IPS-NIHi7 (cell line): ENCODE measurements at regions not wholly inside any gene's neighbourhood (a gene's known extent, or its start where the extent isn't known, plus 50 kb on each side); places are given as distances from the start of the nearest gene placed in this dataset.
"Not testable (repeated sequence)": the region's sequence is repeated elsewhere in the genome, so short reads cannot be mapped to it uniquely, and the experiment has no call there.

ENCODE experiments used
- DNase-seq: peaks from one replicate; pipeline ENCODE4 v3.0.0; 2012; ENCODE audit warnings: mixed read lengths; ENCODE audit errors: extremely low spot score

DNA sequence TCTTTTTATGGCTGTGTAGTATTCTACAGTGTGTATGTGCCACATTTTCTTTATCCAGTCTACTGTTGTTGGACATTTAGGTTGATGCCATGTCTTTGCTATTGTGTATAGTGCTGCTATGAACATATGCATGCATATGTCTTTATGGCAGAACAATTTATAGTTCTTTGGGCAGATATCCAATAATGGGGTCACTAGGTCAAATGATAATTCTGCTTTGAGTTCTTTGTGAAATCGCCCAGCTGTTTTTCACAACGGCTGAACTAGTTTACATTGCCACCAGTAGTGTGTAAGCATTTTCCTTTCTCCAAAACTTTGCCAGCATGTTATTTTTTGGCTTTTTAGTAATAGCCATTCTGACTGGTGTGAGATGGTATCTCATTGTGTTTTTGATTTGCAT is 214.8 kb upstream of the TMEM229A start:
- no peak for DNase-seq

DNA sequence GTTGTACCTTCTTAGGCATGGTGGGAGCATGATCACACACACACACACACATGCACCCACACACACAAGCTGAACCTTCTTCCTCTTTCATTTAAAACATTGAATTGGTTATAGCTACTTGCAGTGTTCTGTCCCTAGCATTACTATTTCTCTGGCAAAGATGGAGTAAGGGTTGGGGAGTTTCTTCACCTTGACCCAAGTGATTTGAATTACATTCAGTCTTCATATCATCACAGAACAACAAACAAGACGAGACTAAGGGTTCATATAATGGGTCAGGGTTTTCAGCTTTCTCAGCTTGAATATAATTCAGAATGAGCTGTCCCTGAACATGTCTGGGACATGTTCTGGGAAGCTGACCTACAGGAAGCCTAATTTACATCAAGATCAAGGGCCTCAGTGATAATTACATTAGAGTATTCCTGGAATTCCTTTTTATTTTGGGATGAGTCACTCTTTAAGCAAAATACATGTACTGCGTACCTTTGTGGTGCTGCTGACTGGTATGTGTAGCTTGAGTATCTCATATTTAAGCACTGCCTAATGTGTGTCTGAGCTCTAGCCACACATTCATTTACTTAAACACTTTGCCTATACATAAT is 213.5 kb upstream of the TMEM229A start:
- DNase-seq, result no peak

DNA sequence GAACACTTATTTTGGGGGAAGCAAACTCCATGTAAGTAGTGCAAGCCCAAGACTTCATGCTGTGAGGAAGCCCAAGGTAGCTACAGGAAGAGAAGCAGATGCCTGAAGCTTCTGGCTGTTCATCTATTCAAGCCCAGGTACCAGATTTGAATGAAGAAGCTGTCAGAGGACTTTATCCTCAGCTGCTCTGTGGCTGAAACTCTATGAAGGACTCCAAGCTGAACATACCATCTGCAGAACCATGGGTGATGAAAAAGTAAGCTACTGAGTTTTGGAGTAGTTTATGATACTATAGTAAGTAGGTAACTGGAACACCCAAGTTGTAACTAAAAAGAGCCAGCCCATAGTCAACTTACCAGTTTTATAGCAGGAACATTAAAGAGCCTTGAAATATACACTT is 211.6 kb upstream of the TMEM229A start:
- DNase-seq, result not testable (repeated sequence)

- no peak for DNase-seq
Observed at GRCh38 chr7:124219681-124220080, 186.8 kb upstream of the TMEM229A start.

DNA sequence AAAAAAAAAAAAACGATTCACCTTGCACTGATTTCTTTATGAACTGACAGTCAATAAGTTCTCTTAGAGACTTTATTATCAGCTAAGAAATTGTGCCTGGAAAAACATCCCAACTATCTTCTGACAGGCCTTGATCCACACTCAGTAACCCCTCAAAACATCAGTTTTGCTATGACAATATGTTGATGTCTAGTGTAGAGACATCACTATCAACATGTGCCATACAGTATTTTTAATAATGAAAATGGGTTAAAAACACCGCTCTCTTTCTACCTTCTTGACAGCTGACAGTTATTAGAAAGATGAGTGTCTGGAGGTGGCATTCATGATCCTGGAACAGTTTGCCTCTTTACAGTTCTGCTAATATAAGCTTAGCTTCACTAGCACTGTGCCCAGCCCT is 175.8 kb upstream of the TMEM229A start:
- DNase-seq, result no peak

DNA sequence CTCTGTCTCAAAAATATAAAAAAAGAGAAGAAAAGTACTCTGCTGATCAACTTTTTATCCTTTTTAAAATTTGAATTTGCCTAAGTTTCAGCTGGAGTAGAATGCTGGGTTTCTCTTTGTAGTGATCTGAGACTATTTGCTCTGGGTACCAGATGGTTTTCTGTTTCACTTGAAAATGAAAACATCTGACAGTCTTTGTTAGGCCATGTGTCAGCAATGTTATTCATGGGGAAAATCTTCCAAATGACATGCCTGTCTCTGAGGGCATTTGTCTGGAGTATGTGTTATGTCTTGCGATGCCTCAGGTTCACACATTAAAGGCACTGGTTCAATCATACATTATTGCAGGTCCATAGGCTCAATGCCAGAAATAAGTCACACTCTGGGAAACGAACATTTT is 175.3 kb upstream of the TMEM229A start:
- DNase-seq, result no peak

- DNase-seq, result no peak
Observed at GRCh38 chr7:124205526-124205925, 172.7 kb upstream of the TMEM229A start.

DNA sequence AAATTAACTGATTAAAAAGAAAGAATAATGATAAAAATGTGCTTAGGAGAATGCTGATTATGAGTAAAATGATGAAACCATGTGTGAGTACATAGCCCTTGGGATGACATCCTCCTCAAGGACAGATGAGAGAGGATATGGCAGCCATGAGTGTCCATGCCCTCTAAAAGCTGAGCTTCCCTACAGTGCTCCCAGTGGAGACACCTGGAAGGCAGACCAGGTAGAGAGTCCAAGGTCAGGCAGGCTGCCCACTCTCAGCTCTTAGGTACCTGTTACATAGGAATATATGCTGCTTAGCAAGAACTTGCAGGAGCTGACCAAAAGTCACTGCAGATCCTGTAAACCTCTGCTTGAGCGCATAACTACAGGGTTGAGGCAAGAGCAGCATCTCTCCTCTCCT is 169.7 kb upstream of the TMEM229A start:
- DNase-seq, result no peak

DNA sequence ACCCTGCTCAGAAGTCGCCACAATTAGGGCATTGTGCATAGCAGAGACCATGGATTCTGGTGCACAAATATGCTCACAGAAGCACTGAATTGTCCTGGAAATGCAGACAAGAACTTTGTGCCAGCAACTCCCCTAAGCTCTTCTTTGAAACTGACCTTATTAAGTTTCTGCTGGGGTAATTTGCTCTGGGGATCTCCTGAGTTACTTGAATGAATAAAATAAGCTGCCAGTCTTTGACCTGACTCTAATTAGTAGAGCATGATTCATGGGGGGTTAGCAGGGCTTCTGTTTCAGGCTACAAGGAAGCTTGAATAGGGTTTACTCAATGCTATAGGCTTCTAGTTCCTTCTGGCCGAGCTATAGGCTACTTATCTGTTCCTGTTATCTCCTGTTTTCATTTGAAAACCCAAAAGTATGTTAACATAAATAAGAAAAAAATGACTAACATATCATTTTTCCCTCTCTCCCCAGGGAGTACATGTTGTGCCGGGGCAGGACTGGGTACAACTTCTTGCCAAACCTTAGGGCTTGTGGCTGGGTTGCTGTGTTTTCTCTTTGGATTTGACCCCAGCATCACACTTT is 169.0 kb upstream of the TMEM229A start:
- DNase-seq, result no peak

DNA sequence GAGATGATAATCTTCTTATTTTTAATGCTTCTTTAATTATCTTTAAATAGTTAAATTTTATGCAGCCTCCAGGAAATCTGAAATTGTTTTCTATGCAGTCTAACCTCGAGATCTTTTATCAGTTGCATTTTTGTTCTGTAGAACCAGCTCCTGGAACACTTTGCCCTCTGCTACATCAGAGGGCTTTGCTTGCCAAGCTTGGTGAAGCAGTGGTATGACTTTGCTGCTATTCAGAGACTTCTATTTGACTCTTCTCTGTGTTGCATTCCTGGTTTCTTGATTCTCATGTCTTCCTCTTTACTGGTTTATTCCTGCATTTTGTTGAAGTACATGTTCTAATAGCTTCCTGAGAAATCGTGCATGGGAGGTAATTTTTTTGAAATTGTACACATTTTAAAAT is 163.7 kb upstream of the TMEM229A start:
- DNase-seq, result no peak

DNA sequence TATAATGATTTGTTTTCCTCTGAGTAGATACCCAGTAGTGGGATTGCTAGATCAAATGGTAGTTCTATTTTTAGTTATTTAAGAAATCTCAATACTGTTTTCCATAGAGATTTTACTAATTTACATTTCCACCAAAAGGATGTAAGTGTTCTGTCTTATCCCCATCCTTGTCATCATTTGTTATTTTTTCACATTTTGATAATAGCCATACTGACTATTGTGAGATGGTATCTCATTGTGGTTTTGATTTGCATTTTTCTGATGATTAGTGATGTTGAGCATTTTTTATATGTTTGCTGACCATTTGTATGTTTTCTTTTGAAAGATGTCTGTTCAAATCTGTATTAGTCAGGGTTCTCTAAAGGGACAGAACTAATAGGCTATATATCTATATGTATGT is 160.0 kb upstream of the TMEM229A start:
- DNase-seq, result no peak

GRCh38 chr7:124191713-124192112 is 158.8 kb upstream of the TMEM229A start:
- no peak for DNase-seq

DNA sequence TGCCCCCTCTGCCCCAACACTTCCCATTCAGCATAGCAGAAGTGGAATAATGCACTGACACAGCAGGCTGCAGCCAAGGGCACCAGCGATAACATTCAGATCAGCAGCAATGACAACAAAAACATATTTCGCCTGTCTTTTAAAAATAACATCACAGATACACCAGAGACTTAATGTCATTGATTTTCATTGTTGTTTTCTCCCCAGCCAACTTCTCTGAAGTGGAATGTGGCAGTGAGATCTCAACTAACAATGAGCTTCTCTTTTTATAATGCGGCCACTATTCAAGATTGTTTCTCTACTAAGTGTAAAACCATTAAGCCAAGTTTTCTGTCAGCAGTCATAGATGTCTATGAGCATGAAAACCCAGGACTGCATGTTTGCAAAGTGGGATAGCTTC is 158.2 kb upstream of the TMEM229A start:
- DNase-seq, result no peak

GRCh38 chr7:124188576-124188975 is 155.7 kb upstream of the TMEM229A start:
- DNase-seq, result no peak

GRCh38 chr7:124187962-124188361 is 155.1 kb upstream of the TMEM229A start:
- DNase-seq, result no peak

DNA sequence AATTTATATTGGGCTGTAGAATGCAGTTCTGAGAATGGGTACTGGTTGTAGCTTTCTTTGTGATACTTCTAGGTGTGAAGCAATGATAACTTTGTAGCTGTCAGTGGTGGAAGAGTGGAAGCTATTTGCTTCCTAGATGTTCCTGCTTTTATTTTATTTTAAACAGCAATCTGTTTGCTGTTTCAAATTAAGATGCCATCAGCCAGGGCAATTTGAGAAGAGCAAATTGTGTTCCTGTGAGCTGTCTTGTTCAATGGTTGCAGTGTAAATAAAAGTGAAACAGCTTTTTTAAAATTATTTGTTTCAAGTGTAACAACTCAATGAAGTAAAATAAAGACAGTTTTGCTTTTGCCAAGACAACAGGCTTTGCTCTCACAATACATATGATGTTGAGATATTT is 150.8 kb upstream of the TMEM229A start:
- no peak for DNase-seq

DNA sequence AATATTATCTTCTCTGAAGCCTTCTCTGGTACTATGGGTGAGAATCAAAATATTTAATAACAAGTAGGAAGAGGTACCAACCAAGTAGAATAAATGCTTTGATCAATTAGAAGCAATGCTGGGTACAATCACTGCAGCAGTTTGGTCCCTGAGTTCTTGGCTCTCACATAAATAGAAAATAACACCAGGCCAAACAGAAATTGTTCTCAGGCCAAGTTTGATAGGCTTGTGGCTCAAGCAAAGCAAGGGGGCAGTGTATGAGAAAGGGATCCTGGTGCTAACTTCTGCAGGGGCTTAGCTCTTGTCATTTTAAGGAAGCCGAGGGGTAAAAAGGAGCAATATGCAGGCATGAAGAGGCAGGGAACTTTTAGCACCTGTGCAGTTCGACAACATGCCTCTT is 146.8 kb upstream of the TMEM229A start:
- DNase-seq, result no peak

DNA sequence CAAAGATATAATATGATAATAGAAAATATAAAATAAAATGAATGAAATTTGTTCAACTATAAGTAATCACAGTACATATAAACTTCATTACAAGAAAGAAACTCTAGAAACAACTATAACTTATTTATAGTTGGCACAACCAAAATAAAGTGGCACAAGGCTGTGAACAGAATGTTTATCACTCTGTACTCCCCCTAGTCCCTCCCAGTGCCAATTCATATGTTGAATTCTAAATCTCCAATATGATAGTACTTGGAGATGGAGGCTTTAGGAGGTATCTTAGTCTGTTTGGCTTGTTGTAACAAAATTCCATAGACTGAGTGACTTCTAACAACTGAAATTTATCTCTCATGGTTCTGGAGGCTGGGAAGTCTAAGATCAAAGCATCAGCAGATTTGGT is 145.0 kb upstream of the TMEM229A start:
- DNase-seq, result no peak

- DNase-seq, result not testable (repeated sequence)
Observed at GRCh38 chr7:124171812-124172211, 138.9 kb upstream of the TMEM229A start.

DNA sequence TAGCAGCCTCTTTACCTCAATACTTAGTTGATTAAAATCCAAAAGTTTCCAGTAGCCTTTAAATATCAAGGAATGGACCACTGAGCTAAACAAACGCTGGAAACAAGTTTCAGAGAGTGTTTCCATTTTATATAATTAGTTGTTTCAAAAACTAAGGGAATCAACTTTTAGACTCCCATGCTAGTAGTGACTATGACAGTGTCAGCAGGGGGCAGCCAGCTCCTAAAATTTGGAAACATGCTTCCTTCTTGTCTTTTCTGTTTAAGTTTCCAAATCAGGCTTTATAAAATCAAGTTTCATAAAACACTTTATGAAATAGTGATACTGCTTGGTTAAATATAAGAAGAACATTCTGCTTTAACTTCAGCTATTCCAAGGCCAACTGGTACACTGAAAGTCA is 138.2 kb upstream of the TMEM229A start:
- DNase-seq, result no peak

DNA sequence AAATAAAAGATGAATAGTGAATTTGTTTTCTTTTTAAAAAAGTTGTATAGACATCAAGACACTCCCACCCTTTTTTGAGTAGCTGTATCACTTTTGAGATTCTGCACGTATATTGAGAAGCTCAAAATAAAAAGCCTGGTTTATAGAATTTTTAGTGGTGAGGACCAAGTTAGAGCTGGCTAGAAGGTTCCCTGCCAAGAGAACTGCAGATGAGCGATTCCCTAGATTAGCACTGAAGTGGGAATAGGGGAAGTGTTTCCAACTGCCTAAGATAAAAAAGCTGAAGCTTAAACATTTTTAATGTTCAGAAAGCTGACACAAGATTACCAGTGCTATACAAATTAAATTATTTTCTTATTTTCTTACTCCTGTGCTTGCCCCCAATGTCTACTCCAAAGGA is 135.7 kb upstream of the TMEM229A start:
- no peak for DNase-seq

DNA sequence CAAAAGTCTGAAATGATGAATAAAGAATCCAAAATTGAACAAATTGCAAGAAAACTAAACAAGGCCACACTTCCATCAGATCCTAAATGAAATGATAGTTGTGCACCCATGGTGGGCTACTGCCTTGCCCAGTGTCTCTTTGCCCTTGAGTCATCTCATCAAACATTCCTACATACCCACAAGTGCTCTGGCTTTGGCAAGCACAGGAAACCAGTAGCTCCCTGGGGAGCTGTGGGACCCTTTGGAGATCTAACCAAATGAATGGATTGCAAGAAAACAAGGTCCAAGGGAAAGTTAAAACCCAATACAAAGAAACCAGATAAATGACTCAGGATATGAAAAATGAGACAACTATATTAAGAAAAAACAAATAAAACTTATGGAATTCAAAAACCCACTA is 129.8 kb upstream of the TMEM229A start:
- no peak for DNase-seq

DNA sequence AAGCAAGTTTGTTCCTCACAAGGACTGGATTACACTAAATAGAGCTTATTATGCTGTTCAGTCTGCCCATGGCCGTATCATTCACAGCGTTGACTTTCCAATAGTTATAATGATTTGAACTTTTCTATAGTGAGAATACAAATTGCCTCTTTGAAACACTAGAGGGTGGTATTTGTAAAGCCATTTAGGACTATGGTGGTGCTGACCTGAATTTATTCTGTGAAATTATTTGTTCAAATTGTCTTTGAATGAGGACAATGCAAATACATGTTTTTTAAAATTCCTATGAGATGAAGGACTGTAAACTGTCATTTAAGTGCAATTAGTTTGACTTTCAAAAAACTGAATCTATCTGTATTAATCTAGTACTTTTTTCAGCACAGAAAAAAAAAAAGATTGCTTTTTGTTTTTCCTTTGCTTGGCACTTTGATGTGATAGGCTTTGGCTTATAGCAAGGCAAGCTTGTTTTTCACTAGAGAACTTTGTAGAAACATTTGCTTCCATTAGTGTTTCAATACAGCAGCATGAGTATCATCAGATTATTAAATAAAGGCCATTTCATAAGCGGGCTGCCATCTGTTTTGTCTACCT is 122.7 kb upstream of the TMEM229A start:
- DNase-seq, result peak; percentile 15
